Fibroblast of villous mesenchyme (primary cell): ENCODE measurements at regions not wholly inside any gene's neighbourhood (a gene's known extent, or its start where the extent isn't known, plus 50 kb on each side); places are given as distances from the start of the nearest gene placed in this dataset.

ENCODE experiments used
- DNase-seq: peaks from one replicate; pipeline ENCODE4 v3.0.0-alpha.2; 2010; ENCODE audit warnings: low read depth
- H3K4me3 ChIP-seq: 2 replicates; pipeline ENCODE4 v1.5.1; 2011; ENCODE audit warnings: low read depth, mild to moderate bottlenecking, low read length
- TF ChIP-seq, protein P1 (sequence below): IDR thresholded peaks from 2 replicates; pipeline ENCODE4 v1.5.1; 2012; ENCODE audit warnings: low read depth, mild to moderate bottlenecking, low read length; ENCODE audit not compliant: insufficient read depth

DNA sequence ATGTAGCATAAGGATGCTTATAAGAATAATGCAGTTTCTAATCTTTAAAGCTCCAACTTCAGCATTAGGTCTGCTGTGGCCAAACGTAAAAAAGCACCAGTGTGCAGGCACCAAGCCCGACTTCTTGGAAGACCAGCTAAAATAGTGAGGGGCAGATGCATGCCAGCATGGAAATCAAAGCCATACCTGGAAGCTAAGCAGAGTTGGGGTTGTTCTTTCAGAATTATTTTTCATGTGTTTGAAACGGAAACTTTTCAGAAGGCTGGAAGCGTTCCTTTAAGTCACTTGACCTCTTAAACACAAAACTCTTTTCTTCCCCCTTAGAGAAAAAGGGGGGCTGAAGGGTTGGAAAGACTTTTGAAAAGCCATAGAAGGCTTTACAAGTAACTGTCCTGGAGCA lies 329.2 kb upstream of the C1orf87 start:
- H3K4me3 ChIP-seq = no peak overlapping the region
- TF ChIP-seq, protein P1, sequence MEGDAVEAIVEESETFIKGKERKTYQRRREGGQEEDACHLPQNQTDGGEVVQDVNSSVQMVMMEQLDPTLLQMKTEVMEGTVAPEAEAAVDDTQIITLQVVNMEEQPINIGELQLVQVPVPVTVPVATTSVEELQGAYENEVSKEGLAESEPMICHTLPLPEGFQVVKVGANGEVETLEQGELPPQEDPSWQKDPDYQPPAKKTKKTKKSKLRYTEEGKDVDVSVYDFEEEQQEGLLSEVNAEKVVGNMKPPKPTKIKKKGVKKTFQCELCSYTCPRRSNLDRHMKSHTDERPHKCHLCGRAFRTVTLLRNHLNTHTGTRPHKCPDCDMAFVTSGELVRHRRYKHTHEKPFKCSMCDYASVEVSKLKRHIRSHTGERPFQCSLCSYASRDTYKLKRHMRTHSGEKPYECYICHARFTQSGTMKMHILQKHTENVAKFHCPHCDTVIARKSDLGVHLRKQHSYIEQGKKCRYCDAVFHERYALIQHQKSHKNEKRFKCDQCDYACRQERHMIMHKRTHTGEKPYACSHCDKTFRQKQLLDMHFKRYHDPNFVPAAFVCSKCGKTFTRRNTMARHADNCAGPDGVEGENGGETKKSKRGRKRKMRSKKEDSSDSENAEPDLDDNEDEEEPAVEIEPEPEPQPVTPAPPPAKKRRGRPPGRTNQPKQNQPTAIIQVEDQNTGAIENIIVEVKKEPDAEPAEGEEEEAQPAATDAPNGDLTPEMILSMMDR = no peak
- no peak for DNase-seq

DNA sequence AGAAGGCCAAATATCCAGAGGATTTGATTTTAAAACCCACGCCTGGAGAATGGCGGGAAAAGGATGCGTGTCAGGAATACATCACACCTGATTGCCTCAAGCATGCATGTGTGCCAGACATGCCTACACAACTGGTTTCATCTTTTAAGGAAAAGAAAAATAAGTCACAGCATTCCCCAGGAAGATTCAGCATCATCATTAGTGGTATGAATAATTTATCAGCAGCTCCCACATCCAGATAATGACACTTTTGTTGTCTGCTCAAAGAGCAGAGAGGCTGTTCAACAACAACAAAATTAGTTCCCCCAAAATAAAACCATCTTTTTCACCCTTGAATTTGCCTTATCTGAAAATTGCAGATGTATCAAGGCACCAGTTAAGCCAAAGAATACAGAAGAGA lies 328.6 kb upstream of the C1orf87 start:
- no peak for DNase-seq
- H3K4me3 ChIP-seq = no peak overlapping the region
- TF ChIP-seq, protein P1 = no peak

- peak; percentile 13 for DNase-seq
- H3K4me3 ChIP-seq = no peak overlapping the region
- TF ChIP-seq, protein P1 = no peak
These were observed 320.9 kb upstream of the C1orf87 start for GRCh38 chr1:60394436-60394835.

DNA sequence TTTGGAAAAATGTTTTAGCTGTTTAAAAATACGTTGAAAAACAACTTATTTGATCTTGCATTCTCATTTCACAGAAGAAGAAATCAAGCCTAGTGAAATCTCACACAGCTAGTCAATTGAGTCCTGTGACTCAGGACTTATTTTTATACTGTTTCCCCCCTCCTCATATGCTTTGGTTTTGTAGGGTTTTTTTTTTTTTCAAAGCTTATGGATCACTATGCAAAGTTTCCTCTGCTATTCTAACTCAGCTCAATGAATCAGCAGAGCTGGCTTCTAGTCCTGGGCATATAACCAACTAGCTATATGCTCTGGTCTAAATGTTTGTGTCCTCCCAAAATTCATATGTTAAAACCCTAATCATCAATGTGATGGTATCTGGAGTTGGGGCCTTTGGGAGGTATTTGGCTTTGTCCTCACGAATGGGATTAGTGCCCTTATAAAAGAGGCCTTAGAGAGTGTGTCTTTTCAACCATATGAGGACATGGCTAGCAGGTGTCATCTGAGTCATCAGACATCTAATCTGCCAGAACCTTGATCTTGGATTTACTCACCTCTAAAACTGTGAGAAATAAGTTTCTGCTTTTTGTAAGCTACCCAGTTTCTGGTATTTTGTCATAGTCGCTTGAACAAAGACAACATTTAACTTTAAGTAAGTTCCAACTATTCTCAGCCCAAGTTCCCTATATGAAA lies 317.2 kb upstream of the C1orf87 start:
- TF ChIP-seq, protein P1 = no peak
- no peak for DNase-seq
- H3K4me3 ChIP-seq = no peak overlapping the region

DNA sequence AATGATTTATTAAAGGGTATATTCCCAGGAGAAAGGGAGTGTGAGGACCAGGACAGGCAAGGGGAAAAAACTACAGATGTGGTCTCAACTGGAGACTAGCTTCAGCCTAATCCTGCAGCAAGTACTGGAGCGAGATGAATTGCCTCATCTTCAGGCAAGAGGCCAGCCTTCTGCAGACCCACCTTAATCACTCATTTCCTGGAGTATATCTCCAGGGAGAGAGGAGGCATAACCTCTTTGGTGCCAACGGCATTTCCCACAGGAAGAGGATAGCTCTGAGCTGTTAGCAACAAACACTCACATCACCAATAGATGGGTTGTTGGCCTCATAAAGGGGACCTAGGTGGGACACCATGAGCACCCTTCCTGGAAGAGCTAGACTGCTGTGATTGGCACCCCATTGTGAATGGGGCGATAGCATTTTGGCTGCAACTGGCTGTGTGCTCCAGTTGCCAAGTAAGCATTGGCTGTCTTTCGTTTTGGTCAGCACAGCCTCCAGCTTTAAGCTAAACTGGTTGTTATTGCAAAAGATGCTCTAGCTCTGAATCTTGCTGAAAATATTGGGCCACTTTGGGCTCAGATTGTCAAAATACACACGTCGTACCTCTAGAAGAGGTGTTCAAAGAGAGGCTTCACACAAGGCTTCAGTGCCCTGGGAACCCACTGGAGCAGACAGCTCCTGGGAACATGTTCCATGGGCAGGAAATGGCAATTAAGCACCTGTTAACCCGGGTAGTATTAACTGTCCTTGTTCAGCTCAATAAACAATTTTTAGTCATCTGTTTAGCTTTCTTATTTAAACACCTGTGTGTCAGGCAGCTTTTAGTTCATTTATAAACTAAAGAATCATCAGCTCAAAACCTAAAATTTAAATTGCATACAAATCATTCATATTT lies 314.8 kb upstream of the C1orf87 start:
- no peak for DNase-seq
- H3K4me3 ChIP-seq = no peak overlapping the region
- TF ChIP-seq, protein P1 = no peak

DNA sequence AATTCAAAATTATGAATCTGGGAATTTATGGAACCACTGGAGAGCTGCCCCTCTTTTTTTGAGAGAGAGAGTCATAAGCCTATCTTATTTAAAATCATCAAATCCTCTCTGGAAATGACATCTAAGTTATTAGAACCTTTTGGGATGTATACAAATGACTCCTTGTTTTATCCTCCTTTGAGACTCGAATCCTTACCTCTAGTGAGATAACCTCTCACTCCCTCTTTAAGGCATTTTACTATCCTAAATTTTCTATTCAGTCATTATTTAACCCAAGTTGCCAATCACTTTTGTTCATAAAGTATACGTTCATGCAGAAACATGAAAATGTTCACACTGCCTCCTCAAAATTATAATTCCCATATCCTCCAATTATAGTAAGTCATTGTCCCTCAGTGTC lies 313.6 kb upstream of the C1orf87 start:
- no peak overlapping the region for H3K4me3 ChIP-seq
- TF ChIP-seq, protein P1 = no peak
- DNase-seq = no peak
